NCI-H2081 treated with DMSO at 0.1 percent for 48 hours (cell line): ENCODE measurements at regions not wholly inside any gene's neighbourhood (a gene's known extent, or its start where the extent isn't known, plus 50 kb on each side); places are given as distances from the start of the nearest gene placed in this dataset.
"Not testable (repeated sequence)": the region's sequence is repeated elsewhere in the genome, so short reads cannot be mapped to it uniquely, and the experiment has no call there.

ENCODE experiments used
- DNase-seq: peaks from one replicate; lab custom pipeline; 2025; lab: John Stamatoyannopoulos, UW

GRCh38 chr1:60890664-60891063, 191.7 kb upstream of the NFIA start:
- no peak for DNase-seq

- no peak for DNase-seq
Observed at GRCh38 chr1:60889709-60890108, 192.7 kb upstream of the NFIA start.

GRCh38 chr1:60888126-60888525, 194.2 kb upstream of the NFIA start:
- no peak for DNase-seq

GRCh38 chr1:60886793-60887331, 195.5 kb upstream of the NFIA start:
- DNase-seq, result no peak

GRCh38 chr1:60886090-60886489, 196.3 kb upstream of the NFIA start:
- DNase-seq, result no peak

GRCh38 chr1:60880202-60880601, 202.2 kb upstream of the NFIA start:
- DNase-seq, result no peak

- DNase-seq, result no peak
Observed at GRCh38 chr1:60878323-60878722, 204.0 kb upstream of the NFIA start.

GRCh38 chr1:60877376-60877775, 205.0 kb upstream of the NFIA start:
- no peak for DNase-seq

- no peak for DNase-seq
Observed at GRCh38 chr1:60876952-60877351, 205.4 kb upstream of the NFIA start.

GRCh38 chr1:60875138-60875537, 207.2 kb upstream of the NFIA start:
- DNase-seq, result no peak

GRCh38 chr1:60874718-60875117, 207.6 kb upstream of the NFIA start:
- no peak for DNase-seq

- DNase-seq, result not testable (repeated sequence)
Observed at GRCh38 chr1:60873396-60873795, 209.0 kb upstream of the NFIA start.

GRCh38 chr1:60872426-60873054, 209.8 kb upstream of the NFIA start:
- DNase-seq, result no peak

GRCh38 chr1:60870269-60870865, 212.0 kb upstream of the NFIA start:
- no peak for DNase-seq

- DNase-seq, result no peak
Observed at GRCh38 chr1:60868901-60869663, 213.3 kb upstream of the NFIA start.

GRCh38 chr1:60867782-60868181, 214.6 kb upstream of the NFIA start:
- DNase-seq, result no peak

- DNase-seq, result no peak
Observed at GRCh38 chr1:60866917-60867531, 215.3 kb upstream of the NFIA start.

- DNase-seq, result no peak
Observed at GRCh38 chr1:60866226-60866900, 216.0 kb upstream of the NFIA start.

- no peak for DNase-seq
Observed at GRCh38 chr1:60865166-60865565, 217.2 kb upstream of the NFIA start.

- no peak for DNase-seq
Observed at GRCh38 chr1:60864722-60865121, 217.6 kb upstream of the NFIA start.

- DNase-seq, result no peak
Observed at GRCh38 chr1:60863131-60863530, 219.2 kb upstream of the NFIA start.

GRCh38 chr1:60861961-60862567, 220.3 kb upstream of the NFIA start:
- DNase-seq, result no peak
